ENCODE measurements at regions not wholly inside any gene's neighbourhood (a gene's known extent, or its start where the extent isn't known, plus 50 kb on each side); places are given as distances from the start of the nearest gene placed in this dataset.

DNA sequence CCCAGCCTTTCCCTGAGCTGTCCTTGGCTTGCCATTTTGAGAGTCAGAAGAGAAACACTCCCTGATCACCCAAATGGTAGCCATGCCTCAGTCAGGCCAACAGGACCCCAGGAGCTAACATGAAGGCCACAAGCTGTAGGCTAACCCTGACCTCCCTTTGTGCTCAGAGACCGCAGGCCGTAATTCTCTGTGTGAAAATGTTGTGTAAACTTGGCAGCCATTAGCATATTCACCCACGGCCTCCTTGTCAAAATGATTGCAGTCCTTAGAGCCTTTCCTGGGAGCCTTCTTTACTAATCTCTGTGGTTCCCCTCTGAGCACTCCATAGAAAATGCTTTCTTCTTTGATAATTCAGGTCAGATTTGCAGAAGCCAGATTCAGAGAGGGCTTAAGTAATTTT, 418.9 kb downstream of the COG6 start:
- Histone ChIP-seq H3K27ac (ENCODE audit: low read depth, low read length) (no peak overlapping the region), H3K27me3 (ENCODE audit: insufficient read depth, low read length) (no peaks in the 10 kb centered on the region), H3K4me3 (ENCODE audit: low read depth, low read length) (no peak overlapping the region), H3K4me1 (ENCODE audit: control insufficient read depth, insufficient read depth, low read length, unreplicated experiment) (peaks cover 5% of the 10 kb centered on the region), H3K36me3 (ENCODE audit: insufficient read depth, low read length) (no peaks in the 10 kb centered on the region), H3K79me2 (ENCODE audit: control insufficient read depth, insufficient read depth, low read length, unreplicated experiment) (no peaks in the 10 kb centered on the region), H2AFZ (ENCODE audit: low read length, unreplicated experiment) (no peak overlapping the region)

DNA sequence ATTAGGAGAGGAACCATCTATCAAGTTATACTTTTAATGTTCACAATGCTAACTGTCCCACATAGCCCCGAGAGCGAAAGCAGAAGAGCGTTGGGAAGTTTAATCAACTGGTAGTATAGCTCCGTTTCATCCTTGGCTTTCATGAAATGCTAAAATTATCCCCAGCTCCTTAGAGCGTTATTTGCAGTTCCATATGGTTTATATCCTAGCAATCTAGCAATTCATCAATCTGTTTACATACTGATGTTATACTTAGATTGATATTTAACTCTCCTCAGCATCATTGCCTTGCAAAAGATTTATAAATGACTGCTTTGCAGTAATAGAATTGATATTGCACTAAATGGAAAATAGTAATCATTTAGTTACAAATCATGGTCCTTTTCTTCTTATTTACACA, 419.8 kb downstream of the COG6 start:
- no peak overlapping the region for H2AFZ ChIP-seq (ENCODE audit: low read length, unreplicated experiment)
- H3K27me3 ChIP-seq (ENCODE audit: insufficient read depth, low read length), result no peaks in the 10 kb centered on the region
- H3K79me2 ChIP-seq (ENCODE audit: control insufficient read depth, insufficient read depth, low read length, unreplicated experiment), result no peaks in the 10 kb centered on the region
- no peak overlapping the region for H3K4me3 ChIP-seq (ENCODE audit: low read depth, low read length)
- H3K36me3 ChIP-seq (ENCODE audit: insufficient read depth, low read length), result no peaks in the 10 kb centered on the region
- no peaks in the 10 kb centered on the region for H3K4me1 ChIP-seq (ENCODE audit: control insufficient read depth, insufficient read depth, low read length, unreplicated experiment)
- H3K27ac ChIP-seq (ENCODE audit: low read depth, low read length), result no peak overlapping the region

DNA sequence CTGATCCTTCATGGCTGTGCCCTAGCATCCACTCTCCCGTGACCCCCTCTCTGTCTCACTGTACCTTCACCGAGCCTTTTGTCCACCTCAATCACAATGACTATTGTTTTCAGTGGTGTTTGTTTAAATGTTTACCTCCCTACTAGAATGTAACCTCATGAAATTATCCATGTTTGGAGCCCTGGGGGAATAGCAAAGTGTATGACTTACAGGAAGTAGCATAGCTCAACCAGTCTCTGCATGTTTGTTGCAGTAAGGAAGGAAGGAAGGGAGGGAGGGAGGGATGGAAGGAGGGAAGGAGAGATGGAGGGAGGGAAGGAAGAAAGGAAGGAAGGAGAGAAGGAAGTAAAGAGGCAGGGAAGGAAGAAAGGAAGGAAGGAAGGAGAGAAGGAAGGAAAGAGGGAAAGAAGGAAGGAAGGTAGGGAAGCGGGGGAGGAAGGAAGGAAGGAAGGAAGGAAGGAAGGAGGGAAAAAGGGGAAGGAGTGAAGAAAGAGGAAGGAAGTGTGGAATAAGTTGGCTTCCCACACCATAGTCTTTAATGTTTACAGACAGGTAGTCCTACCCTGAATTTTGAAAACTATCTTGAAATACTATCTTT, 421.4 kb downstream of the COG6 start:
- no peak overlapping the region for H2AFZ ChIP-seq (ENCODE audit: low read length, unreplicated experiment)
- H3K4me1 ChIP-seq (ENCODE audit: control insufficient read depth, insufficient read depth, low read length, unreplicated experiment), result no peaks in the 10 kb centered on the region
- no peak overlapping the region for H3K4me3 ChIP-seq (ENCODE audit: low read depth, low read length)
- no peak overlapping the region for H3K27ac ChIP-seq (ENCODE audit: low read depth, low read length)
- H3K27me3 ChIP-seq (ENCODE audit: insufficient read depth, low read length), result no peaks in the 10 kb centered on the region
- no peaks in the 10 kb centered on the region for H3K79me2 ChIP-seq (ENCODE audit: control insufficient read depth, insufficient read depth, low read length, unreplicated experiment)
- no peaks in the 10 kb centered on the region for H3K36me3 ChIP-seq (ENCODE audit: insufficient read depth, low read length)

DNA sequence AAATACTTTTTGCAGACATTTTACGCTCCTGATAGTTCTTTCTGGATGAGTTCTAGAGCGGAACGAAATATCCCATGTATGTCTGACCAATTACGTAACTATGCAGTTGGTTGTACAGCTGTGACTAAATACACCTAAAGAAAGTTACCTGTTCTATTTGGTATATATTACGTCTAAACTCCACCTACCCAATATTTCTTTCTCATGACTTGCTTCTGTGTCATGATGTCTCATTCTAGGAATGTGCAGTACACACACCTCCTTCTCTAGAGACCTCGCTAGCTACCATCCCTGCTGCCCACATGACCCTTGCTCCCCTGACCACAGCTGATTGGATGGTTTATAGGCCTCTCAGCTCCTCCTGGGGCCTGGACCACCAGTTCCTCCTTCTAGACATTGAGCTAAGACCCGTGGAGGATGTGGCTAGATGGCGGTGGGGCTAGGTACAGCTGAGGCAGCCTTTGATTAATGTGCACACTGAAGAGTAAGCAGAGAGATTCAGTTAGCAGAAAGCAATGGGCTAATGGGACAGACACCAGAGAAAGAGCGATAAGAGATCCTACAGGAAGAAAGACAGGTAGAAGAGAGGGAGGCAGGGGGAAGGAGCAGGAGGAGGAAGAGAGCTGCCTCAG, 422.1 kb downstream of the COG6 start:
- Histone ChIP-seq H3K27ac (ENCODE audit: low read depth, low read length) (no peak overlapping the region), H3K4me3 (ENCODE audit: low read depth, low read length) (no peak overlapping the region), H3K4me1 (ENCODE audit: control insufficient read depth, insufficient read depth, low read length, unreplicated experiment) (no peaks in the 10 kb centered on the region), H2AFZ (ENCODE audit: low read length, unreplicated experiment) (no peak overlapping the region), H3K36me3 (ENCODE audit: insufficient read depth, low read length) (no peaks in the 10 kb centered on the region), H3K27me3 (ENCODE audit: insufficient read depth, low read length) (no peaks in the 10 kb centered on the region), H3K79me2 (ENCODE audit: control insufficient read depth, insufficient read depth, low read length, unreplicated experiment) (no peaks in the 10 kb centered on the region)

DNA sequence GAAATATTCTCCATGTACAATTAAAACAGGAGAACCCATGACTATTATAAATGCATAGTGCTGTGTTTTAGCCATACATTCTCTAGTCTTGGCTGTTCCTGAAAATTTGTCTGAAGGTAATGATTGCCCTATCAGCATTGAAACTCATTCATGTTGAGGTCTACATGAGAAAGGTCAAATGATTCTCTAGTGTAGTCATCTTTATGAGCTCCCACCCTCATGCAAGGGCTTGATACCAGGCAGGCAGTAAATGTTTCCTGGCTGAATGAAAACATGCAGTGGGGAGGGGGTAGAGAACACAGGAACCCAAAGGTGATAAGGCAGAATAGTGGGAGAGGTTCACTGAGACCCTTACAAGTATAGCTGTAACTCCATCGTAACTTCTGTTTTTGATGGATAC, 424.3 kb downstream of the COG6 start:
- H3K4me3 ChIP-seq (ENCODE audit: low read depth, low read length), result no peak overlapping the region
- no peaks in the 10 kb centered on the region for H3K79me2 ChIP-seq (ENCODE audit: control insufficient read depth, insufficient read depth, low read length, unreplicated experiment)
- no peak overlapping the region for H2AFZ ChIP-seq (ENCODE audit: low read length, unreplicated experiment)
- H3K4me1 ChIP-seq (ENCODE audit: control insufficient read depth, insufficient read depth, low read length, unreplicated experiment), result no peaks in the 10 kb centered on the region
- H3K27ac ChIP-seq (ENCODE audit: low read depth, low read length), result no peak overlapping the region
- H3K36me3 ChIP-seq (ENCODE audit: insufficient read depth, low read length), result no peaks in the 10 kb centered on the region
- no peaks in the 10 kb centered on the region for H3K27me3 ChIP-seq (ENCODE audit: insufficient read depth, low read length)

DNA sequence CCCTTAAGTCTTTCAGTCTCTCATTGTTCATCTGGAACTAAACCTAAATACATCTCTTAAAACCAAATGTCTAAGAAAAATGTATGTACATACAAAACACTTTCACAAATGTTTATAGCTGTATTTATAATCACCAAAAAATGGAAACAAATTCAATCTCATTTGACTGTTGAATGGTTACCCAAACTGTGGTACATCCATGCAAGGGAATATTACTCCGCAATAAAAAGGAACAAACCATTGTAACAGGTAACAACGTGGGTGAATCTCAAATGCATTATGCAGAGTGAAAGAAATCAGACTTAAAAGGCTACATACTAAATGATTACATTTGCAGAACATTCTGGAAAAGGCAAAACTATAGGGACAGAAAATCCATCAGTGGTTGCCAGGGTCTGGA, 425.2 kb downstream of the COG6 start:
- no peaks in the 10 kb centered on the region for H3K36me3 ChIP-seq (ENCODE audit: insufficient read depth, low read length)
- no peak overlapping the region for H3K4me3 ChIP-seq (ENCODE audit: low read depth, low read length)
- no peaks in the 10 kb centered on the region for H3K79me2 ChIP-seq (ENCODE audit: control insufficient read depth, insufficient read depth, low read length, unreplicated experiment)
- H3K27me3 ChIP-seq (ENCODE audit: insufficient read depth, low read length), result no peaks in the 10 kb centered on the region
- H3K4me1 ChIP-seq (ENCODE audit: control insufficient read depth, insufficient read depth, low read length, unreplicated experiment), result no peaks in the 10 kb centered on the region
- no peak overlapping the region for H3K27ac ChIP-seq (ENCODE audit: low read depth, low read length)
- H2AFZ ChIP-seq (ENCODE audit: low read length, unreplicated experiment), result no peak overlapping the region

DNA sequence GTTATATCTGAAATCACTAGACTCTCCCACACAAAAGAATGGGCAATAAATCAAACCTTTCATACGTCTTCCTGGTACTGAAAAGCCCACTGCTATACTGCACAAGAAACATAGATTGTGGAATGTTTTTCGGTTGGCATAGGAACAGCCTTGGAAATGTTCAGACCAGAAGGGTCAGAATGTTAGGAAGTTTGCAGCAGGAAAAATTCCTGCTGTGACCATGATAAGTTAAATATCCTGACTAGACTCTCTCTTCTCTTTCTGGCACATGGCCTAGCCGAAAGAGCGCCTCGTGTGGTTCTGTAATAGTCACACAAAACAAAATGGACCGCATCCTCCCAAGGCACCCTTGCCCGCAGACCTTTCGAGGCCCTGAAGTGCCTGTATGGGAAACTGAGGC, 427.2 kb downstream of the COG6 start:
- Histone ChIP-seq H3K27ac (ENCODE audit: low read depth, low read length) (no peak overlapping the region), H3K4me3 (ENCODE audit: low read depth, low read length) (no peak overlapping the region), H3K36me3 (ENCODE audit: insufficient read depth, low read length) (no peaks in the 10 kb centered on the region), H3K27me3 (ENCODE audit: insufficient read depth, low read length) (no peaks in the 10 kb centered on the region), H3K79me2 (ENCODE audit: control insufficient read depth, insufficient read depth, low read length, unreplicated experiment) (no peaks in the 10 kb centered on the region), H2AFZ (ENCODE audit: low read length, unreplicated experiment) (no peak overlapping the region), H3K4me1 (ENCODE audit: control insufficient read depth, insufficient read depth, low read length, unreplicated experiment) (no peaks in the 10 kb centered on the region)

DNA sequence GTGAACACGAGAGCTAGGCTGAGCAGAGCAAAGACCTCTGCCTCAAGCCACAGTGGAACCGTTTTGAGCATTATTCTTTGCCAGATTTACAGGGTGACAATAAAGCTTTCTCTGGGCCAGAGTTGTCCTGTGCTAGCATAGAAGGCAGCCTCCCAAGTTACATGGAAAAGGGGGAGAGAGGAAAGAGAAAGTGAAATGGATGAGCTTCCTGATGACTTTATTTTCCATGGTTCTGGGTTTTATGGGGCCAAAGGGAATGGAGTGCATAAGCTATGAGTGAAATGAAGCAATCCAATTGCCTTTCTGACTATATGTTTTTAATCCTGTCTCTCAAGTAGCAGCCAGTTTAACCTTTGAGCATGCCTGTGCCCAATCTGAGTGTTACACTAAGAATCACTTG, 428.4 kb downstream of the COG6 start:
- Histone ChIP-seq H3K27me3 (ENCODE audit: insufficient read depth, low read length) (no peaks in the 10 kb centered on the region), H3K27ac (ENCODE audit: low read depth, low read length) (no peak overlapping the region), H3K36me3 (ENCODE audit: insufficient read depth, low read length) (no peaks in the 10 kb centered on the region), H3K79me2 (ENCODE audit: control insufficient read depth, insufficient read depth, low read length, unreplicated experiment) (no peaks in the 10 kb centered on the region), H3K4me1 (ENCODE audit: control insufficient read depth, insufficient read depth, low read length, unreplicated experiment) (no peaks in the 10 kb centered on the region), H2AFZ (ENCODE audit: low read length, unreplicated experiment) (no peak overlapping the region), H3K4me3 (ENCODE audit: low read depth, low read length) (no peak overlapping the region)

DNA sequence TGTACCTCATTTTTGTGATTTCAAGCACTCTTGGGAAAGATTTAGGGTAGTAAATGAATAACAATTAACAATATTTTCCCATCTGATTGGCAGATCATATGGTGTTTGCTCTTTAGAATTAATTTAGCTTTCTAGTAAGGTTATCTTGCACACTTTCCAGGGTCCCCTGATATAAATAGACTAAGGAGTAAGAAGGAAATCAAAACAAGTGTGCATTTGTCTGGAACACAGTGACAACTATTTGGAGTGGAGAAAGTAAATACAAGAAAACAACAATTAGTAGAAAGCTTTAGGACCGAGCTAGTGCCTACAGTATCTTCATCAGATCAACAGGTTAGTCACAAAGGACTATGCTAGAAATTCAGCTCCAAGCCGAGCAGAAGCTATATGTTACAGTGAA, 429.5 kb downstream of the COG6 start:
- Histone ChIP-seq H2AFZ (ENCODE audit: low read length, unreplicated experiment) (no peak overlapping the region), H3K27me3 (ENCODE audit: insufficient read depth, low read length) (no peaks in the 10 kb centered on the region), H3K4me3 (ENCODE audit: low read depth, low read length) (no peak overlapping the region), H3K79me2 (ENCODE audit: control insufficient read depth, insufficient read depth, low read length, unreplicated experiment) (no peaks in the 10 kb centered on the region), H3K4me1 (ENCODE audit: control insufficient read depth, insufficient read depth, low read length, unreplicated experiment) (no peaks in the 10 kb centered on the region), H3K36me3 (ENCODE audit: insufficient read depth, low read length) (no peaks in the 10 kb centered on the region), H3K27ac (ENCODE audit: low read depth, low read length) (no peak overlapping the region)

DNA sequence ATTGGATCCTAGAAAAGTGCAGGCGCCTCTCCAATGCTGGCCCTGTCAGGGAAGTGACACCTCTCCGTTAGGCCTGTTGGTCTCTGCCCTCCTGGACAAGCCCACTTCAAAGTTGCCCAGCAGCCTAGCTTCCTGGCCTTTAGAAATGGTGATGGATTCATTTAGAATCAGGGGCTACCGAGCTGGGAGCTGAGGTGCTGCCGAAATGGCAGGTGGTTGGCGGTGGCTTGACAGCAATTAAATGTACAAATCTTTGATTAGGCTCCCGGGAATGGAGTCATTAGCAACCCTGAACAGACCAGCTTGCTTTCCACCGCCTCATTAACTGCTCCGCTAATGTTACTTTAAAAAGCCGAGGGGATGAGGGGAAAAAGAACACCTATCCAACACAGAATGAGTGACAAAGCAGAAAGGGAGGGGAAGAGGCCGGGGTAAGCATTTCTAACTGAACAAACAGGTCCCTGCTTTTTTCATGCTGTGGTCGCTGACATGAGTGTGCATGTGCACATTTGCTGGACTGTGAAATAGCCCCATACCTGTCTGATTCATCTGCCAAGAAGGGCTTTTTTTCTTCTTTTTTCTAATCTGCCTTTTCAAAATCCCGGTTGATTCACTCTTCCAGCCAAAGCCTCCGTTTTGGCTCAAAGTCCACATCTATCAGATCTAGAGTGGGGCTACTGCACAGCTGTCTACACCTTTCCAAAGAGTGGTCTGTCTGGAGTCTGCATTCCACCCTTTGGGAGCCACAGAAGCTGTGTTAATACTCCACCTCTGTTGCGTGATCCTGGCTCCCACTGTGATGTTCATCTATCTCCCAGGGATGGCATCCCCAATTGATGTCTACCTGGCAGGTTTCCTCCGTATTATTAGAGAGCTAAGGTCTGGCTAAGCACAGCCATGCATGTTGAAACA, 431.9 kb downstream of the COG6 start:
- Histone ChIP-seq H3K4me1 (ENCODE audit: control insufficient read depth, insufficient read depth, low read length, unreplicated experiment) (no peaks in the 10 kb centered on the region), H3K79me2 (ENCODE audit: control insufficient read depth, insufficient read depth, low read length, unreplicated experiment) (no peaks in the 10 kb centered on the region), H2AFZ (ENCODE audit: low read length, unreplicated experiment) (no peak overlapping the region), H3K27ac (ENCODE audit: low read depth, low read length) (no peak overlapping the region), H3K27me3 (ENCODE audit: insufficient read depth, low read length) (no peaks in the 10 kb centered on the region), H3K4me3 (ENCODE audit: low read depth, low read length) (no peak overlapping the region), H3K36me3 (ENCODE audit: insufficient read depth, low read length) (no peaks in the 10 kb centered on the region)

DNA sequence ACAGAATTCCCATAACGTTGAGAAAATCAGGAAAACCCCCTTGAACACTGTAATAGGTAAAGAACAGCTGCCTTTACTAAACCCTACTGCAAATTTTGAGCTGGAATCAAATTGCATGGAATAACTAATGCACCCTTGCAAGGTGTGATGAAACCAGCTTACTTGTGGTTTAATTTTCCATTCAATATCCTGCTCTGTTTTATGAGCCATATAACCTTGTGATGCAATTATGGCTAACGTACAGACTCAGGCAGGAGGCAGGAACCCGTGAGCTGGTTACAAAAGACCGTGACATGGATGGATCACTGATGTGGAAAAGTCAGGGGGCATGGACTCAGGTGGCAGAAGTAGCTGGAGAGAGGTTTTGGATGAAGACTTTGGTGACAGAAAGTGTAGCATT, 438.6 kb downstream of the COG6 start:
- no peaks in the 10 kb centered on the region for H3K27me3 ChIP-seq (ENCODE audit: insufficient read depth, low read length)
- no peaks in the 10 kb centered on the region for H3K4me1 ChIP-seq (ENCODE audit: control insufficient read depth, insufficient read depth, low read length, unreplicated experiment)
- no peak overlapping the region for H3K4me3 ChIP-seq (ENCODE audit: low read depth, low read length)
- no peak overlapping the region for H2AFZ ChIP-seq (ENCODE audit: low read length, unreplicated experiment)
- H3K79me2 ChIP-seq (ENCODE audit: control insufficient read depth, insufficient read depth, low read length, unreplicated experiment), result no peaks in the 10 kb centered on the region
- no peaks in the 10 kb centered on the region for H3K36me3 ChIP-seq (ENCODE audit: insufficient read depth, low read length)
- H3K27ac ChIP-seq (ENCODE audit: low read depth, low read length), result no peak overlapping the region
